GM20431 (cell line): ENCODE measurements at regions not wholly inside any gene's neighbourhood (a gene's known extent, or its start where the extent isn't known, plus 50 kb on each side); places are given as distances from the start of the nearest gene placed in this dataset.
"Not testable (repeated sequence)": the region's sequence is repeated elsewhere in the genome, so short reads cannot be mapped to it uniquely, and the experiment has no call there.

Experiments used
- in situ Hi-C: fragments of 300-500 bp; cut with MseI, MboI; formaldehyde crosslinking; loops from one replicate; pipeline ENCODE4 v1.15.0; 2020; ENCODE audit warnings: low sequenced_read_pairs; ENCODE audit not compliant: unreplicated experiment

DNA sequence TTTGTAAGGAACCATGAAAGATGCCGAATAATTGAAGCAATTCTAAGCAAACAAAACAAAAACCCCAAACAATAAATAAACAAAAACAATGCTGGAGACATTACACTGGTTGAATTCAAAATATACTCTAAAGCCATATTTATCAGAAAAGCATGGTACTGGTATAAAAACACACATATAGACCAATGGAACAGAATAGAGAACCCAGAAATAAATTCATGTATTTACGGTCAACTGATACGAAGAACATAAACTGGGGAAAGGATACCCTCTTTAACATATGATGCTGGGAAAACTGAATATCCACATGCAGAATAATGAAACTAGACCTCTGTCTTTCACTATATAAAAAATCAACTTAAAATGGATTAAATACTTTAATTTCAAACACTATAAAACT is 214.3 kb upstream of the PDZRN3 start:
- in situ Hi-C loops = no loop called here

DNA sequence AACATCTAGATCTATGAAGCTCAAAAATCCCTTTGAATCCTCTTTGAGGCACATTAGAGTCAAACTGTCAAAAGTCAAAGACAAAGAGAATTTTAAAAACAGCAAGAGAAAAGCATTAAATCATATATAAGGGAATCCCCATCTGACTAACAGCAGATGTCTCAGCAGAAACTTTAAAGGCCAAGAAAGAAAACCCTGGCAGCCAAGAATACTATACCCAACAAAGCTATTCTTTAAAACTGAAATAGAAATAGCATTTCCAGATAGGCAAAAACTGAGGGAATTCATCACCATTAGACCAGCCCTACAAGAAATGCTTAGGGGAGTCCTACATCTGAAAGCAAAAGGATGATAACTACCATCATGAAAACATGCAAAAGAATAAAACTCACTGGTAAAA is 211.2 kb upstream of the PDZRN3 start:
- in situ Hi-C loops = no loop called here

DNA sequence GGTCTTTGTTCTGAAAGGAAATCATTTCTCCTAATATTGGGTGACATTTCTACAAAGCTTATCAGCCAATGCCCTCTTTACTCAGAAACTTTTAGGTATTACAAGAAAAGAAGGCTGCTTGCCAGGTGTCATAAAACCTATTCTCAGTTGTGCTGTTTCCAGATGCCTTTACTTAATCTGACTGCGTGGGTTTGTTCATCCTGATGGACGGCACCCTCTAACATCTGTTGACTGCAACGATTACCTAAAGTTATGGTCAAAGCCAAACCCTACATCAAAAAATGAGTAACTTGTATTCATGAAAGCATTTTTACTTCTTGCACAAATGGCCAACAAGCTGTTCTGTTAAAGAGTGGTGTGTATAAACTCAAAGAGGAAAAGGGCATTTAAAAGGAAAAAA is 207.7 kb upstream of the PDZRN3 start:
- in situ Hi-C loops = no loop called here

DNA sequence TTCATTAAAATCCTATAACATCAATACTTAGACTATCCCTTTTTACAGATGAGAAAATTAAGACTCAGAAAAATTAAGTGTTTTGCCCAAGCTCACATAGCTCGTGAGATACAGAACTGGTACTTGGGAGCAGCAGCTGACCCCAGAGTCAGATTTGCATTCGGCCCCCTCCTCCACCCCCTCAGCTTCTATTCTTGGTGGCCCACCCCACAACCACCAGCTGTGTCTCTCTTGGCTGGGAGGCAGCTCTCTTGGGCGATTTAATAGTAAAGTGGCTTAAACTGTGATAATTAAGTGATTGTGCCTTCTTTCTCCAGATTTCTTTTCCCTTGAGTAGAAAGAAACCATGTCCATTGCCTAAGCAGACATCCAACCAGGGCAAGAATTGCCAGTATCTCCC is 203.6 kb upstream of the PDZRN3 start:
- in situ Hi-C loops = no loop called here

DNA sequence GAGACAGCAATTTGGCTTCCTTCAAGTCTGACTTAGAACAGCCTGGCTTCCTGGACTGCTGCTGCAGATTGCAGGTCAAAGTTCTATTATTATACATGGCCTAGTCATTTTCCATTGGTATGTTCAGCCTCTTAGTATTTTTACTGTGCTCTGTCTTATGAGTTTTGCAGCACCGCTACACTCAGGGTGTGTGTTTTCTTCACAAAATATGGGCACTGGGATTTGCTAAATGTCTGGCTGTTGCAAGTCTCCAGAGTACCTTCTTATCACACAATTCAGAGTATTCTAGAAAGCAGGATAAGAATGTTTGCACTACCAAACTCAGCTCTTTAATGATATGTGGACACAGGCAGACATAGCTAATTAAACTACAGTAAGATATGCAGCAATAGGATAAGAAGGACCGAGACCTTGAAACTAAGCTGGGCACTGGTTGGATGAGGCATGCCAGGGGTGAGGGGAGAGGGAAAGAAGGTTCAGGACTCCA is 203.0 kb upstream of the PDZRN3 start:
- in situ Hi-C loops = no loop called here

DNA sequence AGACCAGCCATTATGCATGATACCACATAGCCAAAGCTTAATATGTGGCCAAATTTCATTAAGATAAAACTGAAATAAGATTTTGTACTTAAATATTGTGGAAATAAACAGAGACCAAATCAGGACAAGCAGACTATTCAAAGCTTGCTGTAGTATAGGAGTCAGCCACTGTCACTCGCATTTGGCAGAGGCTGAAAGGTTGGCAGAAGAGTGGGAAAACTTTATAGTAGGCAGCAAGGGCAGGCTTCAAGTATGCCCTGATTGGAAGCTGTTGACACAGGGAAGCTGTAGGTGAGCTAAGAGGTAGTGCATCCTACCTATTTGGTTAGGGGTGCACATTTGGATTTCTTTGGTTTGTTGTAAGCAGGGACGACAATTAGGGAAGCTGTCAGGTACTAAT is 202.5 kb upstream of the PDZRN3 start:
- in situ Hi-C loops = no loop called here

DNA sequence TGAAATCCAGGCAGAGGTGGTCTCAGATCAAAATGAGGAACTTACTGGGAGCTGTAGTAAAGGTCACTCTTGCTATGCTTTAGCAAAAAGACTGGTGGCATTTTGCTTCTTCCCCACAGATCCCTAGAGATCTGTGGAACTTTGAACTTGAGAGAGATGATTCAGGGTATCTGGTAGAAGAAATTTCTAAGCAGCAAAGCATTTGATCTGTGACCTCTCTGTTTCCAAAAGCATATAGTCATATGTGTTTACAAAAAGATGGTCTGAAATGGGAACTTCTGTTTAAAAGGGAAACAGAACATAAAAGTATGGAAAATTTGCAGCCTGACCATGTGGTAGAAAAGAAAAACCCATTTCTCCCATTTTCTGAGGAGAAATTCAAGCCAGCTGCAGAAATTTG is 196.2 kb upstream of the PDZRN3 start:
- in situ Hi-C loops = not testable (repeated sequence)

DNA sequence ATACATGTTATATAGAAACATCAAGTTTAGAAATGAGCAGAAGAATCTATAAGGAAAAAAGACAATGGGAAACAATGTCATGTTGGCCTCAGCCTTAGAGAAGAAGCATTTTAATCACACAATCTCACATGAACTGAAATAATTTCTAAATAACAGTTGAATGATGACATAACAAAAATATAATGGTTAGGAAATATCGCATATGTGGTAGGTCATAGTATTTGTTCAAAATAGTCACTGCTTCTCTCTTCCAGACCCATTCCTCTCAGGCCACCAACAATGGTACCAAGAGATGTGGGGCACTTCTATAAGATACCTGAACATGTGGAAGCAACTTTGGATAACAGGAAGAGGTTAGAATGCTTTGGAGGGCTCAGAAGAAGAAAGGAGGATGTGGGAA is 195.7 kb upstream of the PDZRN3 start:
- in situ Hi-C loops = no loop called here

DNA sequence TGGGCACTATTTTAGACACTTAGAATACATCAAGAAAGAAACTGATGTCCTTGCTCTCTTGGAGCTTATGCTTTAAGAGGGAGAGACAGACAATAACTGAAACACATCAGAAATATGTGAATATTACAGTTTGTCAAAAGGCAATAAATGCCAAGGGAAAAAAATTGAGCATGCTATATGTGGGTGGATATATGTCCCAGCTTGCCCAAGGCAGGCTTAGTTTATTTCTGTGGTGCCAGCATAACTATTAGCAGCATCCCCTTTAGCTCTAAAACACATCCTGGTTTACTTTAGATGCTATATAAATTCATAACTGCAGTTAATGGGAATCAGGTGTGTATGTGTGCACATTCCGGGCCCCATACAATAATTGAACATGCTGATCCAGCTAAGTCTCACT is 191.2 kb upstream of the PDZRN3 start:
- in situ Hi-C loops = no loop called here

DNA sequence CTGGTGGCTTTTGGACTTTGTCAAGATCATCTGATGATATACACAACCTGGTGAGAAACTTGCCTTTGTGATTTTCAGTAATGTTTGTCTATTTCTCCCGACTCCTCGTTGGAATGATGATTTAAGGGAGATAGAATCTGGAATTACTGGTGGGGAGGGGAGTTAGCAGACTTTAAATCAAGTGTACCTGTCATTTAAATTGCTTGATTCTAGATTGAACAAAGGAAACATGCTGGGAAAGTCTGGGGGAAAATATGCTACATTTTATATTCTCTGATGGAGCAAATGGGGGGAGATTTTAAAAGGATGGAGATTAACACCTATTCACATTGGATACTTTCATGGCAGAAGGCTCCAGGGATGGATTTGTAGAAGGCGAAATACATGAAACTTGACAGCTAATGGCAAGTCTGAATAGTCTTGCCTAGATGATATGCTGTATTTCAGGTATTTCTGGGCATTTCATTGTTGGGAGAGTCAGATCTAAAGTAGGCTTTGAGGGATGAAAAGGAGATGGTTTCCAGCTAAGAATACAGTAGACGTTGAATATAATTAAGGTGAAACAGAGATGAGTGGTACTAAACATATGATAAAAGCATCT is 189.1 kb upstream of the PDZRN3 start:
- in situ Hi-C loops = no loop called here

DNA sequence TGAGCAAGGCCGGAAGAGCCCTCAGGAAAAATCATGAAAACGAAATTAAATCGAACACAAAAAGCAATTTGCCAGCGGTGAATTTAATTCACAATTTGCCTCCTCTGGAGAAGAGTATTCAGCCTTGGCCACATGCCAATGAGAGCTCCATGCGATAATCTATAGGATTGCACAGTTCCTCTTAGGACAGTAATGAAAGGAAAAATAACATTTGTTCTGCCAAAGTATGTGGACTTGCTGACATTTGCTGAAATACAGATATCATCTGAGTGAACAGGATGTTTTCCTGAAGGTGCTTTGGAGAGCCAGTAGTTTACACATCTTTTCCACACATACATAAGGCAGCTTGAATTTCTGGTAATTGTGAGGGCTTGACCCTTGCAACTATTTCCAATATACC is 188.6 kb upstream of the PDZRN3 start:
- in situ Hi-C loops = no loop called here

DNA sequence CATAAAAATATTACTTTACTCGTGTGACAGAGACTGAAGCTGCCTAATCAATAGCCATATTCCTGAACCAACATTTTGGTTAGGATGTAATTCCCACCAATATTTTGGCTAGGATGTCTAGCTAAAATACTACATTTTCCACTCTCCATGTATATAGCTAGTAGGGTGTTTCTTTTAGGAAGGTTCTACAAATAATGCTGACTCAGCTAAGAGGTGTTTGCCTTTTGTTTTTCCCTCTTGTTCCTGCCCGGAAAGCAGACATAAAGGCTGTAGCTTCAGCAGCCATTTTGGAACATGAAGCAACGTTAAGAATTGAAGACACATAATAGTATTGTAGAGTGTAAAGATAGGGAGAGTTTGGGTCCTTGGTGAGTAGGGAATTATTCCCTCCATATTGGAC is 187.3 kb upstream of the PDZRN3 start:
- in situ Hi-C loops = no loop called here

DNA sequence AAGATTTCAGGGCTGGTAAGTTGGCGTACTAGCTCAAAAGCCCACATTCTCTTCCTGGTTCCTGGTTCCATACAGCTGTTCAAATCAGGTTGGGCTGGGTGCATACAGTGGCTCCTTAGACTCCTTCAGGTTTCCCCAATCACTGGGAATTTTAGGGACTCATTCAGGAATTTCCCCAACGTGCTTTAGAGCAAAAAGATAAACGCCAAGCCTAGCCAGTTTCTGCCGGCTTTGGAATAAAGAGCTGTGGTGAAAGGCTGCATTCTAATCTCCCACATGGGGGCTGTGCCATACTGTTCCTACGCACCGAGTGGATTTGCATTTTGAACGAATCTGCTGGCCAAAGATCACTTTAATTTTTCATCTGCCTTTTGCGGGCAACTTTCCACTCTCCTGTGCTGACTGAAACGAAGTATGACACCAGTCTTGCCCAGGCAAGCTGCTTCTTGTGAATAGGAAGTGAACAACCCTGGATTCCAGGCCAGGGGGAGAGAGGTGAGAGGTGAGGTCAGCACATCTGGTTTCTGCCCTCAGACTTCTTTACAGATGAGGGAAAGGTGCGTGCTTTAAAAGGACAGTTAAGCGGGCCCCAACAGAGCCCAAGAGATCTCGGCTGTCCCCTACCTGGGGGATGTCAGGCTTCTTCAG is 184.2 kb upstream of the PDZRN3 start:
- in situ Hi-C loops = no loop called here

DNA sequence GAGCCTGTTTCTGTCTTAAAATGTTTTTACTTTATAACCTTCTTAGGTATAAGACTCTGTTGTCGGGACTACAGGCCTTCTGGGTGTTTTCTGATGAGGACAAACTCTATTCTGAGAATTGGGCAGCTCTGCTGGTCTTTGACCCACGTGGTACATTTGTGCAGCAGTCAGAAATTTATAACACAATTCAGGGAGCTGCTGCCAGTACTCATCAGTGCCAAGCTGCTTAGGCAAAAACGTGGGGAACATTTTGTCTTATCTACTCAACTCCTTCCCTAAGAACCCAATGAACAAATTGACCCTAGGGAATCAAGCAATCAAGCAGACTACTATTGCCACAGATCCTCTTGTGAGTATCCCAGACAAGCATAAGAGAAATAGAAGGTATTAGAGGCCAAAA is 180.7 kb upstream of the PDZRN3 start:
- in situ Hi-C loops = no loop called here

DNA sequence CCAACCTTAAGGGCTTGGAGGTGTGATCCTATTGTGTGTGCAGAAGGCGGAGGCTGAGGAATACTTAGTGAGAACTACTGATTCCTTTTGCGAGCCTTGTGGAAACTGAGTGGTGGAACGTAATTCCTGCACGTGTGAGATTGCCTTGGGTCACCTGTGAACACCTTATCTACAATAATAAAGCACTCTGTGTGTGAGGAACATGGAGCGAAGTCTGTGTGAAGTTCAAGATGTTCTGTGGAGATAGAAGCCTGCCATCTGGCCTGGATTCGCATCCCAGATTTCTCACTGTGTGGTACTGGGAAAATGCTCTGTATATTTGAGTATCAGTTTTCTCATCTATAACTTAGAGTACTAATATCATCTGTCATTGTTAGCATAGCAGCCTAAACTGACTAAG is 179.5 kb upstream of the PDZRN3 start:
- in situ Hi-C loops = no loop called here

DNA sequence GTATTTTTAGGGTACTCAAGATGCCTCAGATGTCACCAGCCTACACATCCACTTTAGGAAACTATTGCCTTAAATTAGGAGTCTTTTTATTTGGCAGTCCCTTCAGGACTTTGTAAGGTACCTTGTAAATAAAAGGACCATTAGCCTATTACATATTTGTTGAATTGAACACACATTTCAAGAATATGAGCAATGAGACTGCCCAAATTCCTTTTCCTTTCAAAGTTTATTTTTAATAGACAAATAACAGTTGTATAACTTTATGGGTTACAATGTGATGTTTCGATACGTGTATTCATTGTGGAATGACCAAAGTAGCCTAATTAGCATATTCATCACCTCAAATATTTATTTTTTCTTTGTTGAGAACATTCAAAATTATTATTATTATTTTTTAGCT is 176.7 kb upstream of the PDZRN3 start:
- in situ Hi-C loops = no loop called here

DNA sequence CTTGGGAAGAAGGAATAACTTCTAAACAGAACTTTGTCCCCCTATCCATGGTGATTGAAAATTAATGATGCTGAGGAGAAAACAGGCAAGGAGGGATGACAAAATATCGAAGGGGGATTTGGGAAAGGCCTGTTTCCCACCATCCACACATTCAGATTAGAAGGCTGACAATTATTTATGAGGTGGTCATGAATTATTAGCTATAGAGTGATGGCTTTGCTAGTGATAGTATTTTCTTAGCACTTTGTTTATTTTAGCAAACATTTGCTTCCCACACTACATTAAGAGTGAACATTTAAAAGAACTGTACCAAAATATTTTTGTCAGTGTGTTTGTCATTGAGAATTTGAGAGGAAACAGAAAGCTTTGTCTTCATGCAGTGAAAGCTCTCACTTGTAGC is 172.6 kb upstream of the PDZRN3 start:
- in situ Hi-C loops = no loop called here

DNA sequence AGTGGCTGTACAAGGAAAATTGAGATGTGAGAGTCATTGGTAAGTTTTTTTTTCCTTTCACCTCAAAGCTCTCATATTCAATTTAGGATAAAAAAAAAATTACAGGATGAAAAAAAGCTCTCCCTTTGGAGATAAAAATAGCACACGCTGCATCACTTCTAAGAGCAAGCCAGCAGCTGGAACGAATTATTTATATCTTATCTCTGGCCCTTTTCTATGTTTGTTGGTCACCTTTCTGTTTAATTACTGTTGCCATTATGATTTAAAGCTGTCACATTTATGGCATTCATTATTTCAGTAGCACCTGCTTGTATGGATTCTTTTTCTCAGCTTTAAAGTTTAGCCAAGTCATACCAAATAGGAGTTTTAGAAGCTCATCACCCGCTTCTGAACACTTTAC is 171.6 kb upstream of the PDZRN3 start:
- in situ Hi-C loops = no loop called here

DNA sequence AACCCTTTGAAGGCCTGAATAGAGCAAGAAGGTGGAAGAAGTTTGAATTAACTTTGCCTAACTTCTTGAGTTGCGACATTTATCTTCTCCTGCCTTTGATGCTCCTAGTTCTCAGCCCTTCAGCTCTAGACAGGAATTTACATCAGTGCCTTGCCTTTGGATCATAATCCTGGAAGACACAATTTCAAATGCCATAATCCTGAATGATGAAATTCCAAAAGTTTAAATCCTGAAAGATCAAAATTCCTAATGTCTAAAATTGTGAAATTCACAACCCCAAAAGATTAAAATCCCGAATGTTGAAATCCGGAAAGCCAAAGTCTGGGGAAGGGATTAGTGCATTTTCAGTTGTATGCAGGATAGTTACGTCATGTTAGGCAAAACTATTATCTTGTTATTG is 166.6 kb upstream of the PDZRN3 start:
- in situ Hi-C loops = no loop called here

DNA sequence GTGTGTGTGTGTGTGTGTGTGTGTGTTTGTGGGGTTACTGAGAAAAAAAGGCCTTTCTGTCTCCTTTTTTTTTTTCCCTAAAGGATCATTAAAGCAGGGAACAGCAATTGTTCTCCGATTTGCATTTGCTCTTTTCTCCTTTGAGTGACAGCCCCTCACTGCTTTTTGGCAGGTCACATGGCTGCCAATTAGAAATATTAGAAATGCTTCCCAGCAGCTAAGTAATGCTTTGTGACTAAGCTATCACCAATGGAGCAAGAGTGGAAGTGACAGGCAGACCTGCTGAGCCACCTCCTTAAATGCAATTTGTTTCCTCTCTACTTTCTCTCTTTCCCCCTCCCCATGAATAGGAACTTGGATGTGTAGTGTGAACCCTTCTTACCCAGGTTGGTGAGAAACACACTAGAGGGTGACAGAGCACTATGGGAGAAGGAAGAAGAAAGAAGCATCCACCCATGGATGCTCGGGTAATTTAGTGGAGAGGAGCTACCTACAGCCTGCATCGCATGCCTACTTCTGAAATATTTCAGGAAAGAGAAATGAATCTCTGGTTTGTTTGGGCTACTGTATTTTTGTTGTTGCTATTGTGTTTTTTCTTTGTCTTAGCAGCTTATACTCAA is 165.2 kb upstream of the PDZRN3 start:
- in situ Hi-C loops = no loop called here

DNA sequence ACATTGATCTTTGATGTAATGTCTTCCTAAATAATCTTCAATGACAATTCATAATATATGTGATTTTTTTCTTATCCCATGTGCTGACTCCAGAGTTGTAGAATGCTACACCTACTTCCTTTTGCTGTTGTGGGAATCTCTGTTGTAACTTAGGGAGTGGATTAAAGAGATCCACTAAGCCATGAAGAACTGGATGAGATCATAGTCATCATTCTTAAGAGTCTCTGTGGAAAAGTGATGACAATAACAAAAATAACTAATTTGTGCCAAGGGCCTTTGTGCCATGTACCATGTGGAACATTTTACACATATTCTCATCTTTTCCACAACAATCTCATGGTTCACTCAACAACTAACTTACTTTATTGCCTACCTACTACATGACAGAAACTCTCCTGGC is 162.9 kb upstream of the PDZRN3 start:
- in situ Hi-C loops = no loop called here

DNA sequence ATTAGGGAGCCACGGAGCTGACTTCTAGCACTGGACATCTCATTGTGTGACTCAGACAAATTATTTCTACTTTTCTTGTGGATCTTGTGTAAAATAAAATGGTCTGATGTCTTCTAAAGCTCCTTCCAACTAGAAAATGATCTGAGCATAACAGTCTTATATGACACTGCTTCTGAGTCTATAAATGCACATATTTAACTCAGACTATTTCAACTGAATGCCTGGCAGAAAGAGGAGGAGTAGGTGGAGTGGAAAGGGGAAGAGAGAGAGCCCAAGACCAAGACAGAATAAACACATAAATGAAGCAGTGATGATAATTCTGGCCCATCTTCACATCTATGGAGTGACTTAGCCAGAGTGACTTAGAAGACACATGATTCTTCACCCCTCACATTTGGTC is 162.3 kb upstream of the PDZRN3 start:
- in situ Hi-C loops = no loop called here
